ENCODE measurements at regions not wholly inside any gene's neighbourhood (a gene's known extent, or its start where the extent isn't known, plus 50 kb on each side); places are given as distances from the start of the nearest gene placed in this dataset.
A peak's percentile ranks its signal among the peaks of the same experiment; 100 is the strongest.

GRCh38 chr5:28046596-28046995 lies 1008.2 kb upstream of the CDH9 start:
- no peaks in the 10 kb centered on the region for H3K4me1 Mint-ChIP-seq

DNA sequence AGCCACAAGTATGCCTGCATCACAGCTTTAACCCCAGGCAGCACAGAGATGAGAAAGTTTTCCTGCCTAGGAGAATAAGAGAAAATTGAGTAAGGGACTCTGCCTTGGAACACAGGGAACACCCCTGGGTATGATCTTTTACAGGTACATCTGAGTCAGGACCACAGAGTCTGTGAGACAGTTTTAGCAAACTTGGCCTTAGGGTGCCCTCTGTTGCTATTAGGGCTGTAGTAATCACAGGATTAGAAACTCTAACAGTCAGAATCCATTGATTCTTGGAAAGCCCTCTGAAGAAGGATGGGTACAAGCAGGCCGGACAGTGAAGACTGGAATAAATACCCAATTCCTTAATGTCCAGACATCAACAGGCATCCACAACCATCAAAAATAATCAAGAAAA lies 989.5 kb upstream of the CDH9 start:
- Mint-ChIP-seq H3K27ac (no peak overlapping the region), H3K4me3 (no peak overlapping the region), H3K27me3 (no peaks in the 10 kb centered on the region), H3K9me3 (ENCODE audit: low read depth) (peaks cover 25% of the 10 kb centered on the region), H3K4me1 (no peaks in the 10 kb centered on the region), H3K36me3 (ENCODE audit: low read depth) (no peaks in the 10 kb centered on the region)
- DNase-seq (no peak), ATAC-seq (no peak)
- intact Hi-C loops (cut with DNase I, micrococcal nuclease), result no loop called here
- ChIA-PET CTCF (no interaction called here), POLR2A (no interaction called here)

More at GRCh38 chr5:28046596-28046995, 1008.2 kb upstream of the CDH9 start:
- intact Hi-C loops (cut with DNase I, micrococcal nuclease), result no loop called here
- ChIA-PET CTCF (interaction anchor here (0.6 kb wide), 1 partner anchor 843 kb away, joined by 3 read pairs; no protein-coding TSS in a partner anchor), POLR2A (no interaction called here)
- Mint-ChIP-seq H3K9me3 (ENCODE audit: low read depth) (peaks cover 9% of the 10 kb centered on the region), H3K27me3 (no peaks in the 10 kb centered on the region), H3K4me3 (no peak overlapping the region), H3K27ac (no peak overlapping the region), H3K36me3 (ENCODE audit: low read depth) (no peaks in the 10 kb centered on the region)
- ATAC-seq (no peak), DNase-seq (no peak)

DNA sequence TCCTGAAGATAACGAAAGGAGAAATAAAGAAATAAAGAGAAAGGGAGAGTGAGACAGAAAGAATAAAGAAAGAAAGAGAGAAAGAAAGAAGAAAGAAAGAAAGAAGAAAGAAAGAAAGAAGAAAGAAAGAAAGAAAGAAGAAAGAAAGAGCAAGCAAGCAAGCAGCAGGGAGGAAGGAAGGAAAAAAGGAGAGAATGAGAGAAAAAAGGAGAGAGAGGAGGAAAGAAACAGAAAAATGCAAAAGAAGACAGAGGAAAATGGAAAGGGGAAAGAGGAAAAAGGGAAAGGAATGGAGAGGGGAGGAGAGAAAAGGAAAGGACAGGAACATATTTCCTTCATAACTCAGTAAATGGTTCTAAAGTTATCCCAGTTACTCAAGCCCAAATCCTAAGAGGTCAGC lies 978.8 kb upstream of the CDH9 start:
- ChIA-PET CTCF (no interaction called here), POLR2A (no interaction called here)
- no peak for ATAC-seq
- Mint-ChIP-seq H3K36me3 (ENCODE audit: low read depth) (no peaks in the 10 kb centered on the region), H3K4me3 (no peak overlapping the region), H3K9me3 (ENCODE audit: low read depth) (peaks cover 38% of the 10 kb centered on the region), H3K4me1 (no peaks in the 10 kb centered on the region), H3K27me3 (no peaks in the 10 kb centered on the region), H3K27ac (no peak overlapping the region)
- intact Hi-C loops (cut with DNase I, micrococcal nuclease), result no loop called here
- no peak for DNase-seq

GRCh38 chr5:28014779-28015178 lies 976.4 kb upstream of the CDH9 start:
- peak; percentile 14 for DNase-seq

GRCh38 chr5:28012538-28012937 lies 974.2 kb upstream of the CDH9 start:
- ChIA-PET POLR2A (no interaction called here), CTCF (no interaction called here)
- no peak overlapping the region for H3K27ac Mint-ChIP-seq
- no peaks in the 10 kb centered on the region for H3K27me3 Mint-ChIP-seq
- no peak for ATAC-seq
- H3K36me3 Mint-ChIP-seq (ENCODE audit: low read depth), result no peaks in the 10 kb centered on the region
- intact Hi-C loops (cut with DNase I, micrococcal nuclease), result no loop called here
- DNase-seq, result no peak
- H3K4me3 Mint-ChIP-seq, result no peak overlapping the region
- H3K4me1 Mint-ChIP-seq, result no peaks in the 10 kb centered on the region
- peaks cover 39% of the 10 kb centered on the region for H3K9me3 Mint-ChIP-seq (ENCODE audit: low read depth)

More at GRCh38 chr5:28014779-28015178, 976.4 kb upstream of the CDH9 start:
- no peaks in the 10 kb centered on the region for H3K4me1 Mint-ChIP-seq
- no peaks in the 10 kb centered on the region for H3K36me3 Mint-ChIP-seq (ENCODE audit: low read depth)
- H3K9me3 Mint-ChIP-seq (ENCODE audit: low read depth), result peaks cover 39% of the 10 kb centered on the region
- H3K27me3 Mint-ChIP-seq, result no peaks in the 10 kb centered on the region
- no peak overlapping the region for H3K27ac Mint-ChIP-seq
- intact Hi-C loops (cut with DNase I, micrococcal nuclease), result no loop called here
- no peak overlapping the region for H3K4me3 Mint-ChIP-seq
- no peak for ATAC-seq
- POLR2A ChIA-PET, result no interaction called here
- CTCF ChIA-PET, result no interaction called here

- no peaks in the 10 kb centered on the region for H3K27me3 Mint-ChIP-seq
- no peaks in the 10 kb centered on the region for H3K4me1 Mint-ChIP-seq
- POLR2A ChIA-PET, result no interaction called here
- CTCF ChIA-PET, result no interaction called here
- intact Hi-C loops (cut with DNase I, micrococcal nuclease), result no loop called here
- H3K9me3 Mint-ChIP-seq (ENCODE audit: low read depth), result peaks cover 32% of the 10 kb centered on the region
- no peak for ATAC-seq
- no peak overlapping the region for H3K27ac Mint-ChIP-seq
- H3K36me3 Mint-ChIP-seq (ENCODE audit: low read depth), result no peaks in the 10 kb centered on the region
- no peak overlapping the region for H3K4me3 Mint-ChIP-seq
- no peak for DNase-seq
These were observed 971.2 kb upstream of the CDH9 start for GRCh38 chr5:28009576-28009975.

DNA sequence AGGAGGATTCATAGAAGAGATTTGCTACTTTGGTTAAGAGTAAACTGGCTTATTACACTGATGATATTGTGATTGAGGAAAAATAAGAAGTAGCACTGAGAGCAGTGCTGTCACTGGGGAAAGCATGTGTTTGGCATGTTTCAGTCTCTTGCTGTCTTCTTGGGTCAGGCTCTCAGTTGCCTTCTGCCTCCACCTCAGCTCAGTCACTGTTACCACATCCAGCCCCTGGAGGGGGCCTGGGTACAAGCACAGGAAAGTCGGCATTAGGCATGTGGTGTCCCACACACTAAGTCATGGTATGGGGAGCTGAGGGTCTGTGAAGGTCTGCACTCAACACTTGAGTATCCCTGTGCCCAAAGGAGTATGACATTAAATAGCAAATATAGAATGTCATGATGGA lies 958.3 kb upstream of the CDH9 start:
- no peaks in the 10 kb centered on the region for H3K36me3 Mint-ChIP-seq (ENCODE audit: low read depth)
- H3K4me3 Mint-ChIP-seq, result no peak overlapping the region
- DNase-seq (no peak), ATAC-seq (no peak)
- H3K27ac Mint-ChIP-seq, result no peak overlapping the region
- CTCF ChIA-PET, result no interaction called here
- H3K27me3 Mint-ChIP-seq, result no peaks in the 10 kb centered on the region
- intact Hi-C loops (cut with DNase I, micrococcal nuclease), result no loop called here
- no peaks in the 10 kb centered on the region for H3K4me1 Mint-ChIP-seq
- POLR2A ChIA-PET, result no interaction called here
- H3K9me3 Mint-ChIP-seq (ENCODE audit: low read depth), result peaks cover 25% of the 10 kb centered on the region

DNA sequence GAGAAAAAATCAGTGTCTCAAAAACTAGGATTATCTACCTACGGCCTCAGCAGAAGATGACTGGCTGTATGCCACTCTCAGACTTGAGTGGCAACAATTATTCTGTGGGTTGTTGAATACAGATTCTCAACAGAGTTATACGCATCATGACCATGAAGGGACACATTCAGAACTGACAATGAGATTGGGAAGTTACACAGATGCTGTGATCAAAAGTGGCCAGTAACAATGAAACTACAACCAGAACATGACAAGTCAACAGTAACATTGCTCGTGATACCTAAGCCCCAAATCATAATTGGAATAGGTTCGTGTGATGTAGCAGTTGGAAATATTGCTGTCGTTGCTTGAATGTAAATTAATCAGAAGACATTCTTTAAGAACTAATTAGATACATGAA lies 957.5 kb upstream of the CDH9 start:
- ATAC-seq (no peak), DNase-seq (no peak)
- no peak overlapping the region for H3K4me3 Mint-ChIP-seq
- H3K27ac Mint-ChIP-seq, result no peak overlapping the region
- ChIA-PET CTCF (no interaction called here), POLR2A (no interaction called here)
- H3K36me3 Mint-ChIP-seq (ENCODE audit: low read depth), result no peaks in the 10 kb centered on the region
- intact Hi-C loops (cut with DNase I, micrococcal nuclease), result no loop called here
- H3K4me1 Mint-ChIP-seq, result no peaks in the 10 kb centered on the region
- H3K27me3 Mint-ChIP-seq, result no peaks in the 10 kb centered on the region
- peaks cover 25% of the 10 kb centered on the region for H3K9me3 Mint-ChIP-seq (ENCODE audit: low read depth)

DNA sequence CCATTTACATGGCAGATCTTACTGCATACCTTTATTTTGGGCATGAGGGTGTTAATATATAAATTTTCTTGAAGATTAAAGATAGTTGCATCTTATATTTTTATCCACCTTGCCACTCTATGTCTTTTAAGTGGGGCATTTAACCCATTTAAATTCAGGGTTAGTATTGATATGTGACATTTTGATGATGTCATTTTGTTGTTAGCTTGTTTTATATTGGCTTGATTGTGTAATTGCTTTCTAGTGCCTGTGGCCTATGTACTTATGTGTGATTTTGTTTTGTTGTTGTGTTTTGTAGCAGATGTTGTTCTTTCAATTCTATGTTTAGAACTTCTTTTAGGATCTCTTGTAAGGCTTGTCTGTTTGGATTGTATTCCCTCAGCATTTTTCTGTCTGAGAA lies 939.9 kb upstream of the CDH9 start:
- Mint-ChIP-seq H3K4me1 (no peaks in the 10 kb centered on the region), H3K27me3 (no peaks in the 10 kb centered on the region), H3K27ac (no peak overlapping the region), H3K9me3 (ENCODE audit: low read depth) (peaks cover 16% of the 10 kb centered on the region), H3K36me3 (ENCODE audit: low read depth) (no peaks in the 10 kb centered on the region), H3K4me3 (no peak overlapping the region)
- no peak for DNase-seq
- CTCF ChIA-PET, result no interaction called here
- intact Hi-C loops (cut with DNase I, micrococcal nuclease), result no loop called here
- POLR2A ChIA-PET, result no interaction called here
- ATAC-seq, result no peak

DNA sequence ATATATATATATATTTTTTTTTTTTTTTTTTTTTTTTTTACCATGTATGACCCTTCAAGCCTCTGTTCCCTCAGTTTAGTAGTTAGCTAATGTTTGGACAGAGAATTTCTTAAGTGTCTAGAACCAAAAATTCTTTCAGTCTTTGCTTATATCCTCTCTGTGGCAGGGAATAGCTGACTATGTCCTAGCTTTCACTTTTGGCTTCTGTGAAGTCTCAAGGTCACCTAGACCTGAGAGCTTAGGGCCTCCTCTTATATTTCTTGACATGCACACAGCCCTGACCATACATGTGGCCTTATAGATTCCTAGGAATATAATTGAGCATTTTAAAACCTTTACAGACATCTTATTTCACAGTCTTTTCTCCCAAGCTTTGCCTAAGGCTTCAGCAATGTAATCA lies 930.8 kb upstream of the CDH9 start:
- ChIA-PET CTCF (no interaction called here), POLR2A (no interaction called here)
- no peak overlapping the region for H3K4me3 Mint-ChIP-seq
- H3K27me3 Mint-ChIP-seq, result no peaks in the 10 kb centered on the region
- no peak overlapping the region for H3K27ac Mint-ChIP-seq
- DNase-seq (no peak), ATAC-seq (no peak)
- no peaks in the 10 kb centered on the region for H3K36me3 Mint-ChIP-seq (ENCODE audit: low read depth)
- H3K4me1 Mint-ChIP-seq, result no peaks in the 10 kb centered on the region
- peaks cover 17% of the 10 kb centered on the region for H3K9me3 Mint-ChIP-seq (ENCODE audit: low read depth)
- intact Hi-C loops (cut with DNase I, micrococcal nuclease), result no loop called here

DNA sequence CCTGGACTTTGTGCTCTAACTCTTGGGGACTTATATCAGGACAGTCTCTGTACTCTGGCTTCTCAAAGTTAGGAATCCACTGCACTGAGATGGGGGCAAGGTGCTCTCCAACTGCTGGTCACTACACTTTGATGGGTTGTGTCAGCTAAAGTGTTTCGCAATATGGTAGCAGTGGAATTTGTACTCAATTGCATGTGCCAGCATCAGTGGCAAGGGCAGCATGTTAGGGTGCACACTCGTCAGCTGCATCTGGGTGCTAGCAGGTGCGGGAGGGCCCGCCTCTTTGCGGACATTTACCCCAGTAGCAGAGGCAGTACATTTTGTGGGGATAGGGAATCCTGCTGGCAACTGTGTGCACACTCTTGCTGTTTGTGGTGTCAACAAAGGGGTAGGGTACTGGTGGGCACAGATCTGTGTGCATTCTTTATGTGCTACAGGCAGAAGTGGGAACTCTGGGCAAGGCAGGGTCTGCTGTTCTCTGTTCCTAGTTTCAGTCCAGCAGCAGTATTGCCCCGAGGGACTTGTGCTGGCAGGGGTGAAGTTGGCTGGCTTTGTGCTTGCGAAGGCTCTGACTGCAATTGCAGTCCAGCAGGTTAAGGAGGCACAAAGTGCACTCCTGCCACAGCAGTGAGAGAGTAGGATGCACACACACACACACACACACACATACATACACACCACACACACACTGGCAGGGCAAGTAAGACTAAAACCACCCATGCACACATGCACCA lies 924.8 kb upstream of the CDH9 start:
- Mint-ChIP-seq H3K9me3 (ENCODE audit: low read depth) (peaks cover 39% of the 10 kb centered on the region), H3K4me1 (no peaks in the 10 kb centered on the region), H3K4me3 (no peak overlapping the region), H3K27ac (no peak overlapping the region), H3K36me3 (ENCODE audit: low read depth) (no peaks in the 10 kb centered on the region), H3K27me3 (no peaks in the 10 kb centered on the region)
- DNase-seq (no peak), ATAC-seq (no peak)
- intact Hi-C loops (cut with DNase I, micrococcal nuclease), result no loop called here
- ChIA-PET CTCF (no interaction called here), POLR2A (no interaction called here)

DNA sequence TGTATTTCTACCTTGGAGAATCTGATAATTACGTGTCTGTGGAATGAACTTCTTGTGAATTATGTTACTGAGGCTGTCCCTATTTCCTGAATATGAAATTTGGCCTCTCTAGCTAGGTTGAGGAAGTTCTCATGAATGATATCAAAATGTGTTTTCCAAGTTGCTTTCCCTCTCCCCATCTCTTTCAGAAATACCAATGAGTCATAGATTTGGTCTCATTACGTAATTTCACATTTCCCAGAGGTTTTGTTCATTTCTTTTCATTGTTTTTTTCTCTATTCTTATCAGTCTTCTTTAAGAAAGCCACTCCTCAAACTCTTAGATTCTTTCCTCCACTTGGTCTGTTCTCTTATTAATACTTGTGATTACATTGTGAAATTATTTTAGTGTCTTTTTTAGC lies 923.8 kb upstream of the CDH9 start:
- ChIA-PET CTCF (no interaction called here), POLR2A (no interaction called here)
- H3K27ac Mint-ChIP-seq, result no peak overlapping the region
- no peak overlapping the region for H3K4me3 Mint-ChIP-seq
- ATAC-seq (no peak), DNase-seq (no peak)
- no peaks in the 10 kb centered on the region for H3K4me1 Mint-ChIP-seq
- H3K36me3 Mint-ChIP-seq (ENCODE audit: low read depth), result no peaks in the 10 kb centered on the region
- H3K27me3 Mint-ChIP-seq, result no peaks in the 10 kb centered on the region
- peaks cover 44% of the 10 kb centered on the region for H3K9me3 Mint-ChIP-seq (ENCODE audit: low read depth)
- intact Hi-C loops (cut with DNase I, micrococcal nuclease), result no loop called here

GRCh38 chr5:27947088-27947487 lies 908.7 kb upstream of the CDH9 start:
- Mint-ChIP-seq H3K27me3 (no peaks in the 10 kb centered on the region), H3K27ac (no peak overlapping the region), H3K4me1 (no peaks in the 10 kb centered on the region), H3K9me3 (ENCODE audit: low read depth) (peaks cover 6% of the 10 kb centered on the region), H3K4me3 (no peak overlapping the region), H3K36me3 (ENCODE audit: low read depth) (no peaks in the 10 kb centered on the region)
- ChIA-PET CTCF (no interaction called here), POLR2A (no interaction called here)
- intact Hi-C loops (cut with DNase I, micrococcal nuclease), result no loop called here
- DNase-seq (no peak), ATAC-seq (no peak)

Data from activated CD4-positive, alpha-beta T cell treated with anti-CD3 and anti-CD28 coated beads for 36 hours (primary cell).